LNCaP clone FGC (cell line): ENCODE measurements at regions not wholly inside any gene's neighbourhood (a gene's known extent, or its start where the extent isn't known, plus 50 kb on each side); places are given as distances from the start of the nearest gene placed in this dataset.
"Not testable (repeated sequence)": the region's sequence is repeated elsewhere in the genome, so short reads cannot be mapped to it uniquely, and the experiment has no call there.

ENCODE experiments used
- DNase-seq: peaks from one replicate; pipeline ENCODE4 v3.0.0-alpha.2; 2011; ENCODE audit warnings: low read depth
- H3K4me3 ChIP-seq: 2 replicates; pipeline ENCODE4 v1.5.1; 2011; ENCODE audit warnings: mild to moderate bottlenecking, low read depth, low read length, control low read depth
- CTCF ChIP-seq: IDR thresholded peaks from 2 replicates; pipeline ENCODE4 v1.5.1; 2012; ENCODE audit warnings: mild to moderate bottlenecking; ENCODE audit not compliant: control insufficient read depth, insufficient read depth; ENCODE audit errors: extremely low read depth

- not testable (repeated sequence) for DNase-seq, H3K4me3 ChIP-seq
Measured at GRCh38 chr2:89888693-89889092, 1197.2 kb downstream of the RPIA start.

GRCh38 chr2:89890185-89890773 is 1198.8 kb downstream of the RPIA start:
- H3K4me3 ChIP-seq, DNase-seq: not testable (repeated sequence)

- DNase-seq, H3K4me3 ChIP-seq: not testable (repeated sequence)
Measured at GRCh38 chr2:89894988-89895387, 1203.5 kb downstream of the RPIA start.

GRCh38 chr2:89895629-89896028 is 1204.2 kb downstream of the RPIA start:
- DNase-seq, H3K4me3 ChIP-seq: not testable (repeated sequence)

GRCh38 chr2:89927018-89927417 is 1235.5 kb downstream of the RPIA start:
- H3K4me3 ChIP-seq, DNase-seq: not testable (repeated sequence)

GRCh38 chr2:89935436-89935835 is 1244.0 kb downstream of the RPIA start:
- not testable (repeated sequence) for DNase-seq, H3K4me3 ChIP-seq

GRCh38 chr2:89936011-89936410 is 1244.5 kb downstream of the RPIA start:
- not testable (repeated sequence) for DNase-seq, H3K4me3 ChIP-seq

GRCh38 chr2:89936559-89936958 is 1245.1 kb downstream of the RPIA start:
- not testable (repeated sequence) for H3K4me3 ChIP-seq, DNase-seq

GRCh38 chr2:89938756-89939155 is 1247.3 kb downstream of the RPIA start:
- DNase-seq, H3K4me3 ChIP-seq: not testable (repeated sequence)

GRCh38 chr2:89944267-89944666 is 1252.8 kb downstream of the RPIA start:
- not testable (repeated sequence) for DNase-seq, H3K4me3 ChIP-seq

GRCh38 chr2:89945004-89945616 is 1253.6 kb downstream of the RPIA start:
- not testable (repeated sequence) for H3K4me3 ChIP-seq, DNase-seq

GRCh38 chr2:89947208-89947815 is 1255.8 kb downstream of the RPIA start:
- H3K4me3 ChIP-seq = not testable (repeated sequence)

GRCh38 chr2:89948102-89948501 is 1256.6 kb downstream of the RPIA start:
- H3K4me3 ChIP-seq, DNase-seq: not testable (repeated sequence)

More at GRCh38 chr2:89947208-89947815, 1255.8 kb downstream of the RPIA start:
- DNase-seq = not testable (repeated sequence)

- DNase-seq, H3K4me3 ChIP-seq: not testable (repeated sequence)
Measured at GRCh38 chr2:89950807-89951206, 1259.3 kb downstream of the RPIA start.

- TF ChIP-seq CTCF = peak; percentile 24; the same call in 1 of the 2 replicates
- not testable (repeated sequence) for H3K4me3 ChIP-seq, DNase-seq
Measured at GRCh38 chr2:89957236-89957635, 1265.8 kb downstream of the RPIA start.

- not testable (repeated sequence) for DNase-seq
Measured at GRCh38 chr2:89959729-89960378, 1268.4 kb downstream of the RPIA start.

GRCh38 chr2:89960570-89960969 is 1269.1 kb downstream of the RPIA start:
- not testable (repeated sequence) for DNase-seq, H3K4me3 ChIP-seq

More at GRCh38 chr2:89959729-89960378, 1268.4 kb downstream of the RPIA start:
- not testable (repeated sequence) for H3K4me3 ChIP-seq

GRCh38 chr2:89968567-89968966 is 1277.1 kb downstream of the RPIA start:
- not testable (repeated sequence) for DNase-seq, H3K4me3 ChIP-seq
